Keratinocyte (primary cell): ENCODE measurements at regions not wholly inside any gene's neighbourhood (a gene's known extent, or its start where the extent isn't known, plus 50 kb on each side); places are given as distances from the start of the nearest gene placed in this dataset.

Experiments
- DNase-seq: peaks from one replicate; pipeline ENCODE4 v3.0.0-alpha.2; 2011; ENCODE audit warnings: low read depth, missing footprints, low spot score
- FAIRE-seq: peaks from 2 replicates; lab custom pipeline; 2011; peaks lifted over from hg19 to GRCh38; lab: Jason Lieb, UNC
- H2AFZ ChIP-seq: 2 replicates; pipeline ENCODE4 v1.6.0; 2012; ENCODE audit warnings: low read length, control low read depth, inconsistent platforms; ENCODE audit not compliant: control insufficient read depth
- H3K27ac ChIP-seq: 2 replicates; pipeline ENCODE4 v1.5.1; 2011; ENCODE audit warnings: low read length; ENCODE audit not compliant: control insufficient read depth, insufficient read depth
- H3K27me3 ChIP-seq: 3 replicates; pipeline ENCODE4 v1.6.0; 2011; ENCODE audit warnings: low read length; ENCODE audit not compliant: control insufficient read depth, insufficient read depth; ENCODE audit errors: extremely low read depth
- H3K36me3 ChIP-seq, 2 experiments: 2 replicates in 1 of 2; 3 replicates in 1 of 2; pipeline ENCODE4 v1.5.1; 2011; ENCODE audit warnings: low read length in 2 of 2, mild to moderate bottlenecking in 1 of 2; ENCODE audit not compliant: control insufficient read depth in 2 of 2, insufficient read depth in 2 of 2; ENCODE audit errors: extremely low read depth in 1 of 2
- H3K4me1 ChIP-seq: 3 replicates; pipeline ENCODE4 v1.5.1; 2011; ENCODE audit warnings: low read length; ENCODE audit not compliant: control insufficient read depth, insufficient read depth; ENCODE audit errors: extremely low read depth
- H3K4me2 ChIP-seq: 3 replicates; pipeline ENCODE4 v1.6.0; 2011; ENCODE audit warnings: low read depth, low read length; ENCODE audit not compliant: control insufficient read depth, insufficient read depth; ENCODE audit errors: extremely low read depth
- H3K4me3 ChIP-seq, 3 experiments: fragments of 200-600 bp in 1 of 3; sonication (generic) in 1 of 3; 2 replicates in 2 of 3; 3 replicates in 1 of 3; pipeline ENCODE4 v1.5.1; 2011 to 2016; ENCODE audit warnings: low read length in 3 of 3, mild to moderate bottlenecking in 3 of 3, control low read depth in 2 of 3, inconsistent platforms in 1 of 3, low read depth in 1 of 3, mixed read lengths in 1 of 3, mixed run types in 1 of 3, moderate library complexity in 1 of 3; ENCODE audit not compliant: control insufficient read depth in 2 of 3, insufficient read depth in 2 of 3; ENCODE audit errors: extremely low read depth in 1 of 3
- H3K79me2 ChIP-seq: 2 replicates; pipeline ENCODE4 v1.6.0; 2012; ENCODE audit warnings: low read length; ENCODE audit not compliant: control insufficient read depth, insufficient read depth
- H3K9ac ChIP-seq: 3 replicates; pipeline ENCODE4 v1.6.0; 2011; ENCODE audit warnings: low read length; ENCODE audit not compliant: control insufficient read depth, insufficient read depth; ENCODE audit errors: extremely low read depth
- H3K9me1 ChIP-seq: 3 replicates; pipeline ENCODE4 v1.6.0; 2011; ENCODE audit warnings: low read length; ENCODE audit not compliant: control insufficient read depth, insufficient read depth; ENCODE audit errors: extremely low read depth
- H3K9me3 ChIP-seq: 2 replicates; pipeline ENCODE4 v1.5.1; 2012; ENCODE audit warnings: low read depth, low read length; ENCODE audit not compliant: control insufficient read depth
- H4K20me1 ChIP-seq: 3 replicates; pipeline ENCODE4 v1.6.0; 2011; ENCODE audit warnings: low read length; ENCODE audit not compliant: control insufficient read depth, insufficient read depth; ENCODE audit errors: extremely low read depth
- CTCF ChIP-seq, 3 experiments: IDR thresholded peaks in 1 of 3; conservative IDR thresholded peaks in 1 of 3; optimal IDR thresholded peaks in 1 of 3; 2 replicates in 2 of 3; 3 replicates in 1 of 3; pipeline versions ENCODE3 to v1.5.1; 2011; ENCODE audit warnings: low read length in 3 of 3, mild to moderate bottlenecking in 3 of 3, moderate library complexity in 2 of 3, control low read depth in 1 of 3, inconsistent platforms in 1 of 3; ENCODE audit not compliant: insufficient read depth in 2 of 3; ENCODE audit errors: extremely low read depth in 1 of 3
- EZH2 ChIP-seq: IDR thresholded peaks from one replicate; pipeline ENCODE4 v1.6.1; 2012; ENCODE audit warnings: inconsistent platforms, mild to moderate bottlenecking, low read length, moderate library complexity
- dilution Hi-C: fragments of 300-500 bp; cut with MboI; formaldehyde crosslinking; loops from one replicate; pipeline ENCODE4 v1.7.0; 2020; ENCODE audit warnings: low sequenced_read_pairs; ENCODE audit not compliant: extremely low pct_ligation_motif_present

GRCh38 chr14:38125481-38126037 is 82.1 kb upstream of the SSTR1 start:
- FAIRE-seq (no peak), DNase-seq (no peak)
- no peak overlapping the region for H3K27ac ChIP-seq
- no peak overlapping the region for H3K4me2 ChIP-seq
- H3K27me3 ChIP-seq, result no peaks in the 10 kb centered on the region
- H3K4me1 ChIP-seq, result peaks cover 9% of the 10 kb centered on the region
- no peaks in the 10 kb centered on the region for H3K36me3 ChIP-seq
- H3K9me3 ChIP-seq, result no peaks in the 10 kb centered on the region
- dilution Hi-C loops, result no loop called here
- H3K9me1 ChIP-seq, result no peaks in the 10 kb centered on the region
- H3K4me3 ChIP-seq, result no peak overlapping the region
- TF ChIP-seq CTCF (optimal IDR thresholded peaks at IDR 0.05 in 1 of 3, IDR thresholded peaks at IDR 0.05 in 1 of 3, conservative IDR thresholded peaks at IDR 0.05 in 1 of 3; ENCODE audit: extremely low read depth in 1 of 3, insufficient read depth in 2 of 3, low read length in 3 of 3) (no peak), EZH2 (no peak)
- no peaks in the 10 kb centered on the region for H4K20me1 ChIP-seq
- no peak overlapping the region for H3K9ac ChIP-seq
- no peak overlapping the region for H2AFZ ChIP-seq
- H3K79me2 ChIP-seq, result no peaks in the 10 kb centered on the region

- Histone ChIP-seq H3K27me3 (no peaks in the 10 kb centered on the region), H4K20me1 (no peaks in the 10 kb centered on the region), H3K4me3 (no peak overlapping the region), H3K4me1 (peaks cover 5% of the 10 kb centered on the region), H2AFZ (no peak overlapping the region), H3K4me2 (no peak overlapping the region), H3K27ac (no peak overlapping the region), H3K9me3 (no peaks in the 10 kb centered on the region), H3K36me3 (no peaks in the 10 kb centered on the region), H3K79me2 (no peaks in the 10 kb centered on the region), H3K9me1 (no peaks in the 10 kb centered on the region), H3K9ac (no peak overlapping the region)
- DNase-seq (no peak), FAIRE-seq (no peak)
- dilution Hi-C loops, result no loop called here
- no peak for TF ChIP-seq CTCF (optimal IDR thresholded peaks at IDR 0.05 in 1 of 3, IDR thresholded peaks at IDR 0.05 in 1 of 3, conservative IDR thresholded peaks at IDR 0.05 in 1 of 3; ENCODE audit: extremely low read depth in 1 of 3, insufficient read depth in 2 of 3, low read length in 3 of 3)
- no peak for TF ChIP-seq EZH2
These were observed 80.3 kb upstream of the SSTR1 start for GRCh38 chr14:38127356-38127755.
